ENCODE measurements at regions not wholly inside any gene's neighbourhood (a gene's known extent, or its start where the extent isn't known, plus 50 kb on each side); places are given as distances from the start of the nearest gene placed in this dataset.

GRCh38 chr15:94858011-94858410 lies 626.6 kb downstream of the MCTP2 start:
- no peak for TF ChIP-seq POLR2AphosphoS5 (IDR thresholded peaks at IDR 0.05; ENCODE audit: low read depth, low read length)
- TF ChIP-seq POLR2A (IDR thresholded peaks at IDR 0.05; ENCODE audit: low read depth, low read length) = no peak
- TF ChIP-seq POU2F2 (IDR thresholded peaks at IDR 0.05; ENCODE audit: low read depth, low read length) = no peak
- no peak for TF ChIP-seq SPI1 (IDR thresholded peaks at IDR 0.05; ENCODE audit: low read depth, low read length)
- TF ChIP-seq TAF1 (IDR thresholded peaks at IDR 0.05; ENCODE audit: low read depth, low read length) = no peak
- no peak for TF ChIP-seq PAX5 (IDR thresholded peaks at IDR 0.05; ENCODE audit: insufficient read depth, low read length, severe bottlenecking)

Data from GM12891 (cell line).